WTC11 (cell line): ENCODE measurements at regions not wholly inside any gene's neighbourhood (a gene's known extent, or its start where the extent isn't known, plus 50 kb on each side); places are given as distances from the start of the nearest gene placed in this dataset.
"Not testable (repeated sequence)": the region's sequence is repeated elsewhere in the genome, so short reads cannot be mapped to it uniquely, and the experiment has no call there.

ENCODE experiments used
- ATAC-seq: fragments of 200-7000 bp; cut with Tn5 transposase; 2 replicates; pipeline ENCODE4 v1.10.0; 2021; ENCODE audit warnings: mild to moderate bottlenecking, moderate library complexity
- CTCF ChIA-PET: fragments of 300-600 bp; sonication (Branson Sonifier 250); formaldehyde crosslinking; loops from one replicate; lab custom pipeline; 2021; ENCODE audit warnings: antibody characterized with exemption; lab: Charles Lee
- POLR2A ChIA-PET: fragments of 350-600 bp; sonication (Branson Sonifier 250); formaldehyde crosslinking; loops from one replicate; lab custom pipeline; 2021; ENCODE audit warnings: antibody characterized with exemption; lab: Charles Lee
- DNase-seq: peaks from one replicate; pipeline ENCODE4 v3.0.0; 2021; ENCODE audit warnings: low spot score
- H3K27ac Mint-ChIP-seq: 2 replicates; pipeline ENCODE4 v1.8.0; 2021; ENCODE audit warnings: mixed read lengths
- H3K27me3 Mint-ChIP-seq: 2 replicates; pipeline ENCODE4 v1.8.0; 2021; ENCODE audit warnings: low read depth, mild to moderate bottlenecking, moderate library complexity, mixed read lengths
- H3K36me3 Mint-ChIP-seq: 2 replicates; pipeline ENCODE4 v1.8.0; 2021; ENCODE audit warnings: mixed read lengths
- H3K4me1 Mint-ChIP-seq: 2 replicates; pipeline ENCODE4 v1.8.0; 2022; ENCODE audit warnings: mixed read lengths
- H3K4me3 Mint-ChIP-seq: 2 replicates; pipeline ENCODE4 v1.8.0; 2021; ENCODE audit warnings: mild to moderate bottlenecking, moderate library complexity, mixed read lengths
- H3K9me3 Mint-ChIP-seq: 2 replicates; pipeline ENCODE4 v1.8.0; 2021; ENCODE audit warnings: mixed read lengths
- CDX4 ChIP-seq: fragments of 250-450 bp; sonication (Bioruptor Pico); IDR thresholded peaks from 2 replicates; pipeline ENCODE4 v1.9.0; 2021; ENCODE audit warnings: moderate library complexity, mild to moderate bottlenecking, inconsistent platforms, borderline replicate concordance
- CREM ChIP-seq: sonication (generic); formaldehyde crosslinking; IDR thresholded peaks from 2 replicates; pipeline ENCODE4 v1.8.1; 2022; ENCODE audit warnings: mild to moderate bottlenecking, missing genetic modification reagents, moderate library complexity
- CTCF ChIP-seq: fragments of 200-600 bp; IDR thresholded peaks from 2 replicates; pipeline ENCODE4 v1.8.0; 2022; ENCODE audit warnings: antibody characterized with exemption
- ERG ChIP-seq: fragments of 250-450 bp; sonication (Bioruptor Pico); IDR thresholded peaks from 2 replicates; pipeline ENCODE4 v1.8.0; 2021; ENCODE audit warnings: mild to moderate bottlenecking
- FOXJ3 ChIP-seq: sonication (generic); formaldehyde crosslinking; IDR thresholded peaks from 2 replicates; pipeline ENCODE4 v1.9.0; 2021; ENCODE audit warnings: missing genetic modification reagents, mild to moderate bottlenecking, borderline replicate concordance
- FOXK1 ChIP-seq: sonication (generic); formaldehyde crosslinking; IDR thresholded peaks from 2 replicates; pipeline ENCODE4 v1.8.0; 2022; ENCODE audit warnings: mild to moderate bottlenecking, moderate library complexity, missing genetic modification reagents
- IRF2 ChIP-seq: sonication (generic); formaldehyde crosslinking; IDR thresholded peaks from 2 replicates; pipeline ENCODE4 v1.8.0; 2022; ENCODE audit warnings: low read depth, missing genetic modification reagents, borderline replicate concordance
- MXD4 ChIP-seq: fragments of 250-450 bp; sonication (Bioruptor Pico); IDR thresholded peaks from 2 replicates; pipeline ENCODE4 v1.8.0; 2021; ENCODE audit warnings: mild to moderate bottlenecking, moderate library complexity, borderline replicate concordance
- NFATC4 ChIP-seq: fragments of 250-450 bp; sonication (Bioruptor Pico); IDR thresholded peaks from 2 replicates; pipeline ENCODE4 v1.9.0; 2021; ENCODE audit warnings: mild to moderate bottlenecking
- NFYB ChIP-seq: sonication (generic); formaldehyde crosslinking; conservative IDR thresholded peaks from 2 replicates; pipeline ENCODE4 v1.8.0; 2022; ENCODE audit warnings: low read depth, missing genetic modification reagents
- PREB ChIP-seq: sonication (generic); formaldehyde crosslinking; IDR thresholded peaks from 2 replicates; pipeline ENCODE4 v1.8.1; 2022; ENCODE audit warnings: mild to moderate bottlenecking, missing genetic modification reagents, moderate library complexity, borderline replicate concordance
- SP1 ChIP-seq: sonication (generic); formaldehyde crosslinking; conservative IDR thresholded peaks from 2 replicates; pipeline ENCODE4 v1.8.1; 2022; ENCODE audit warnings: missing genetic modification reagents
- TEAD4 ChIP-seq: sonication (generic); formaldehyde crosslinking; IDR thresholded peaks from 2 replicates; pipeline ENCODE4 v1.8.0; 2022; ENCODE audit warnings: mild to moderate bottlenecking, missing genetic modification reagents
- USF1 ChIP-seq: sonication (generic); formaldehyde crosslinking; IDR thresholded peaks from 2 replicates; pipeline ENCODE4 v1.8.0; 2022; ENCODE audit warnings: mild to moderate bottlenecking, missing genetic modification reagents
- ZBTB43 ChIP-seq: sonication (generic); formaldehyde crosslinking; IDR thresholded peaks from 2 replicates; pipeline ENCODE4 v1.8.1; 2023; ENCODE audit warnings: mild to moderate bottlenecking, missing genetic modification reagents
- ZMAT4 ChIP-seq: fragments of 250-450 bp; sonication (Bioruptor Pico); IDR thresholded peaks from 2 replicates; pipeline ENCODE4 v1.9.0; 2021; ENCODE audit warnings: mild to moderate bottlenecking
- ZNF121 ChIP-seq: sonication (generic); formaldehyde crosslinking; IDR thresholded peaks from 2 replicates; pipeline ENCODE4 v1.8.0; 2023; ENCODE audit warnings: missing genetic modification reagents
- ZNF138 ChIP-seq: sonication (generic); formaldehyde crosslinking; conservative IDR thresholded peaks from 2 replicates; pipeline ENCODE4 v1.8.1; 2022; ENCODE audit warnings: mild to moderate bottlenecking, moderate library complexity, missing genetic modification reagents
- ZNF219 ChIP-seq: sonication (generic); formaldehyde crosslinking; IDR thresholded peaks from 2 replicates; pipeline ENCODE4 v1.8.0; 2023; ENCODE audit warnings: missing genetic modification reagents, mild to moderate bottlenecking, borderline replicate concordance
- ZNF396 ChIP-seq: fragments of 250-450 bp; sonication (Bioruptor Pico); IDR thresholded peaks from 2 replicates; pipeline ENCODE4 v1.8.0; 2021; ENCODE audit warnings: mild to moderate bottlenecking, moderate library complexity, borderline replicate concordance
- ZNF512 ChIP-seq: sonication (generic); formaldehyde crosslinking; IDR thresholded peaks from 2 replicates; pipeline ENCODE4 v1.8.1; 2022; ENCODE audit warnings: missing genetic modification reagents, borderline replicate concordance
- ZSCAN18 ChIP-seq: fragments of 250-450 bp; sonication (Bioruptor Pico); IDR thresholded peaks from 2 replicates; pipeline ENCODE4 v2.1.2; 2022; ENCODE audit warnings: mild to moderate bottlenecking, moderate library complexity

- H3K4me1 Mint-ChIP-seq: peaks cover 43% of the 10 kb centered on the region
- ChIA-PET CTCF (interaction anchor here (0.9 to 1.3 kb wide), 2 partner anchors 367 to 568 kb away, joined by 3 to 4 read pairs; no protein-coding TSS in a partner anchor), POLR2A (no interaction called here)
- ATAC-seq (no peak), DNase-seq (no peak)
- H3K27ac Mint-ChIP-seq: no peak overlapping the region; the same call in 1 of the 2 replicates
- no peaks in the 10 kb centered on the region for H3K27me3 Mint-ChIP-seq
- no peak for TF ChIP-seq NFYB (CRISPR knock-in tag)
- no peak for TF ChIP-seq PREB (CRISPR knock-in tag)
- no peak for TF ChIP-seq TEAD4 (CRISPR knock-in tag)
- TF ChIP-seq CREM (CRISPR knock-in tag): no peak
- TF ChIP-seq ZNF396 (CRISPR knock-in tag): no peak
- no peak for TF ChIP-seq SP1 (CRISPR knock-in tag)
- no peak for TF ChIP-seq ZSCAN18
- TF ChIP-seq MXD4: no peak
- no peak for TF ChIP-seq ZNF138 (CRISPR knock-in tag)
- no peak for TF ChIP-seq NFATC4 (CRISPR knock-in tag)
- TF ChIP-seq ZBTB43 (CRISPR knock-in tag): no peak
- no peak for TF ChIP-seq USF1 (CRISPR knock-in tag)
- no peak for TF ChIP-seq ZMAT4
- peaks cover 12% of the 10 kb centered on the region for H3K9me3 Mint-ChIP-seq
- H3K4me3 Mint-ChIP-seq: peak overlapping the region; percentile 0; the same call in 1 of the 2 replicates
- H3K36me3 Mint-ChIP-seq: peaks cover 4% of the 10 kb centered on the region
Observed at GRCh38 chr13:50544211-50544610, 299.3 kb downstream of the DLEU7 start.

GRCh38 chr13:50547175-50547574, 296.3 kb downstream of the DLEU7 start:
- H3K27ac Mint-ChIP-seq, POLR2A ChIA-PET, H3K27me3 Mint-ChIP-seq, CTCF ChIA-PET, DNase-seq, H3K36me3 Mint-ChIP-seq, ATAC-seq, H3K4me3 Mint-ChIP-seq: not testable (repeated sequence)
- H3K9me3 Mint-ChIP-seq: peaks cover 12% of the 10 kb centered on the region
- peaks cover 40% of the 10 kb centered on the region for H3K4me1 Mint-ChIP-seq

- DNase-seq (no peak), ATAC-seq (no peak)
- Mint-ChIP-seq H3K4me1 (peaks cover 28% of the 10 kb centered on the region), H3K4me3 (no peak overlapping the region), H3K27me3 (no peaks in the 10 kb centered on the region), H3K9me3 (peaks cover 12% of the 10 kb centered on the region), H3K36me3 (peaks cover 4% of the 10 kb centered on the region), H3K27ac (no peak overlapping the region)
- POLR2A ChIA-PET: no interaction called here
- CTCF ChIA-PET: no interaction called here
- TF ChIP-seq ERG (CRISPR knock-in tag) (no peak), ZNF512 (CRISPR knock-in tag) (no peak), IRF2 (CRISPR knock-in tag) (no peak), CDX4 (CRISPR knock-in tag) (no peak), MXD4 (no peak), ZNF121 (CRISPR knock-in tag) (no peak), FOXJ3 (CRISPR knock-in tag) (no peak), NFYB (CRISPR knock-in tag) (no peak), CTCF (no peak), ZNF219 (CRISPR knock-in tag) (no peak), FOXK1 (no peak)
Observed at GRCh38 chr13:50548586-50548985, 294.9 kb downstream of the DLEU7 start.
